ENCODE measurements at regions not wholly inside any gene's neighbourhood (a gene's known extent, or its start where the extent isn't known, plus 50 kb on each side); places are given as distances from the start of the nearest gene placed in this dataset.
A peak's percentile ranks its signal among the peaks of the same experiment; 100 is the strongest.
"Not testable (repeated sequence)": the region's sequence is repeated elsewhere in the genome, so short reads cannot be mapped to it uniquely, and the experiment has no call there.

DNA sequence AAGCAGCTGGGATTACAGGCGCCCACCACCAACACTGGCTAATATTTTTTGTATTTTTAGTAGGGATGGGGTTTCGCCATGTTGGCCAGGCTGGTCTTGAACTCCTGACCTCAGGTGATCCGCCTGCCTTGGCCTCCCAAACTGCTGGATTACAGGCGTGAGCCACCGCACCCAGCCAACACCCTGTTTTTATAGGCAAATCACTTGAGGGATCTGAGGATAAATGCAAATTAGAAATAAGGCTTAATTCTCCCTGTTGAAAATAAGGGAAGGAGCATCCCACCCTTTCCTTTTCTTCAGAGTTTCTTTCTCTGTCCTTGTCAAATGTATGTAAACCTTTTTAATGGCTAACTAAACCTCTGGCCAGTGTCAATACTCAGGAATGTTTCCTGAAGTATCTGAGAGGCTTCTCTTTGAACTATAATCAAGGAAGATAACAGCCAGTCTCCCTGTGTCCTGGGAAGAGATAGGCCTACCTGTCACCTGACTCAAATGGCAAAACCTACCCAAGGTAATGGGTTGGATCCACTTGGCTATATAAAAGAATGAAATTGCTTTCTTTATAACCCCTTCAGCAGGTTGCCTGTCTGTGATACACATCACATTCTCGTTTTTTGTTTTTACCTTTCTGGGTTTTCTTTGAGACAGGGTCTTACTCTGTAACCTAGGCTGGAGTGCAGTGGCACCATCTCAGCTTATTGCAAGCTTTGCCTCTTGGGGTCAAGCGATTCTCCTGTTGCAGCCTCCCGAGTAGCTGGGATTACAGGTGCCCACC is 64.5 kb upstream of the TNFAIP3 start:
- peak; percentile 54 for DNase-seq (ENCODE audit: low spot score)

DNA sequence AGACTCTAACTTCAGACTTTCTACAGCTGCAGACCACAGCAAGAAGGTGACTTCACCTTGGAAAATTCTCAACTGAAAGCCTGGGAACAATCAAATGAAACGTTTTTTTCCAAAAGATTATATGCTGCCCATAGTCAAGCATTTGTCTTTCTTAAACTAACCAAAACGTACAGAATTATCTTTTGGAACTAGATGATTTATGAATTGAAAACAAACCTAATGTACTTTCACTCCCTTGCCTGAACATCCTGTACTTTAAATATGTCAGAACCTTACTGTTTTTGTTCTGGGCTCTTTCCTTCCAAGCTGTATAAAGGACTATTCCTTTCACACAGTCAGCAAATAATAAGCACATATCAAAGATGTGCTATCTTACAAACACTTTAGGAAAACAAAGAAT is 62.4 kb upstream of the TNFAIP3 start:
- no peak for DNase-seq (ENCODE audit: low spot score)

DNA sequence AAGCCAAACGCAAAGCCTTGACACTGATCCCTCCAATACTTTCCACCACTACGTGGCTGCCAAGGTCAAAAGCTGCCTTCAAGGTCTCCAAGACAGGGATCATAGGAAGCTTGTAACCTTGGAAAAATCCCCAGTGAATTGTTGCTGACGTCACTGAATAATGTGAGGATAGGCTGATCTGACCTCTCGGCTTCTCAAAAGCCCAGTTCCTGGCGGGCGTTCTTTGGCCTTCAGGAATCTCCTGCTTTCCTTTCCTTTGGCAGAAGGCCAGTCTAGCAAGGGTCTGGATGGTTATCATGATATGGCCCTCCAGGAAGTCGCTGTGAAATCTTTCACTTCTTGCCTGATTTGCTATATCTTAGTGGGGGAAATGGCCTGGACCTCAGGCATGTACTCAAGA is 61.4 kb upstream of the TNFAIP3 start:
- no peak for DNase-seq (ENCODE audit: low spot score)

DNA sequence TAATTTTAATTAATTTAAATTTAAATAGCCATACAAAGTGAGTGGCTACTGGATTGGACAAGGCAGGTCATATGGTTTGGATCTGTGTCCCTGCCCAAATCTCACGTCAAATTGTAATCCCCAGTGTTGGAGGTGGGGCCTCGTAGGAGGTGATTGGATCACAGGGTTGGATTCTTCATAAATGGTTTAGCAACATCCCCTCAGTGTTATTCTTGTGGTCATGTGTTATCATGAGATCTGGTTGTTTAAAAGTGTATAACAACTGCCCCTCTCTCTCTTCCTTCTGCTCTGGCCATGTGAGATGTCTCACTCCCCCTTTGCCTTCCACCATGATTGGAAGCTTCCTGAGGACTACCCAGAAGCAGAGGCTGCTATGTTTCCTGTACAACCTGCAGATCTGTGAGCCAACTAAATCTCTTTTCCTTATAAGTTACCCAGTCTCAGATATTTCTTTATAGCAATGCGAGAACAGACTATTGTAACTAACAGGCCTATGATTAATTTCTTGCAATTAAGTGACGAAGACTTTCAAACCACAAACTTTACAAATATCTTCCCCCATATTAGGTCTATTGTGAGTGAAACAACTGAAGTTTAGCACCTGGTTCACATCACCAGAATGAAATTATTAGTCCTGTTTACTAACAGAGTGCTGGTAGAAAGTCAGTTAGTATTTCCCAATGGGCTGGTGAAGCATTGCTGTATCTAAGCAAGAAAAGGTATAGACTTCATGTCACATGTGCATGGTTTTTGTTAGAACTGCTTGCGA is 60.0 kb upstream of the TNFAIP3 start:
- no peak for DNase-seq (ENCODE audit: low spot score)

DNA sequence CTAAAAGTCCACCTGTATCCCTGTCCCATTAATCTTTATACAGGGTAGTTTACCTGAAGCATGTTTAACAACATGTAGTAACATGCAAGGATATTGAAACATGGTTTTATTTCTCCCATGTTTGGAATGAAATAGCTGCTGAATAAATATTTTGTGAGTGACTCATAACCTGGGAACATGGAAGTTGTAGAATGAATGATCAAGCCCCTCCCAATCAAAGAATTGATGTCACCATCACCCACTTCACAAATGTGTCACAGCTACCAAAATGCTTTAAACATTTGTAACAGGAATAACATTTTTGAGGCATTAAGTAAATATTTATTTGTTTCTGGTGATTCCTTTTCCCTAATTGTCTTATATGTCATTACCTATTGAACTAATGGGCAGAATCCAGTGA is 58.9 kb upstream of the TNFAIP3 start:
- peak; percentile 91 for DNase-seq (ENCODE audit: low spot score)

DNA sequence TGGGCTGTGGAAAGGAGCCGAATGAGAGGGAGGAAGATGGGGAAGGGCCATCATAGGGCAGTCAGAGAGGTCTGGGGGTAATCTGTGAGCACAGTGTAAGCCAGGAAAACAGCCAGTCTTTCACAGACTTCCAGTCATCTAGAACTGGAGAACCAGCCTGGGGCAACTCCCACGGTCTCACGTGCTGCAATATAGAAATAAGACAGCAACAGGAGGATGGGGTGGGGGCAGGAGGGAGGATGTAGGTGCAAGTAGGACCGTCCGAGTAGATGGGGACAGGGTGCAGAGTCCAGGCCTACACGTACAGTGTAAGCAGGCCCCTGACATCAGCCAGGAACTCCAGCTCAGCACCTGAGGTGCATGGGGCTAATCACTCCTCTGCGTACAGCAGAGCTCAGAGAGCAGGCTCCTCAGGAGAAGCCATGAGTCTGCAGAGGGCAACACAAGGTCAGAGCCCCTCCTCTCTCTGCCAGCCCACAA is 58.2 kb upstream of the TNFAIP3 start:
- DNase-seq (ENCODE audit: low spot score) = peak; percentile 48

DNA sequence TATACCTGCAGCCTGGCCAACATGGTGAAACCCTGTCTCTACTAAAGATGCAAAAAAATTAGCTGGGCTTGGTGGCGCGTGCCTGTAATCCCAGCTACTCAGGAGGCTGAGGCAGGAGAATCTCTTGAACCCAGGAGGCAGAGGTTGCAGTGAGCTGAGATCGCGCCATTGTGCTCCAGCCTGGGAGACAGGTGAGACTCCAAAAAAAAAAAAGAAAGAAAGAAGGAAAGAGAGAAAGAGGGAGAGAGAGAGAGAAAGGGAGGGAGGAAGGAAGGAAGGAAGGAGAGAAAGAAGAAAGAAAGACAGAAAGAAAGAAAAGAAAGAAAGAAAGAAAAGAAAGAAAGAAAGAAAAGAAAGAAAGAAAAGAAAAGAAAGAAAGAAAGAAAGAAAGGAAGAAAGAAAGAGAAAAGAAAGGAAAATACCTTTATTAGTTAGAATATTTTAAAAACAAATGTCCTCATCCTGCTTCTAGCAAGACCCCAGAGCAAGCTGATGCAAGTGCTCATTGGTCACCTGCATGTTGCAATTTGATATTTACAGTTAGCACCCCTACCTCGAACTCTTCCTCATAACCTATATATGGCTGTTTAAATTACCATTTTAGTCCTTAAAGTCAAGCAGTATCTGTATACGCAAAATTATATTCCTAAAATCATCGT is 57.0 kb upstream of the TNFAIP3 start:
- not testable (repeated sequence) for DNase-seq (ENCODE audit: low spot score)

DNA sequence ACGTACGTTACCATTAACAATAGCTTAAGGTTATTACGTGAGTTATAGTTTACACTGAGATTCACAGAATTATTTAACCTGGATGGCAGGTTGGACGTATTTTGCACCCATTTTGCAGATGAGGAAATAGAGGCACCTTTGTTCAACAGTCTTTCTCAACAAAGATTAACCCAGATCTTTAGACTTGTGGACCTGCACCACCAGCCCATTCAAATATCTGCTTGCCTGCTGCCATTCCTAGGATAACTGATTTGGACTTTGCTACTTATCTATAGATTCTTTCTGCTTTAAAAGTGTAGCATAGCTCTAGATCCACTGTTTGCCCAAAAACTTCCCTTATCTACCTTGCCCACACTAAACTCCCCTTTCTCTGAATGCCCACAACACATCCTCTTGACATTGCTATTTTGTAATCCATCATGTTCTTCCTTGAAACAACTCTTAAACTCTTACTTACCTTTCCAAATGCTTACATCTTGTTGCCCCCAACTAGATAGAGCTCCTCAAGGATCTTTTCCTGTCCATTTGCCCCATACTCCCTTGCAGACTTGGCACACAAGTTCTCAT is 56.4 kb upstream of the TNFAIP3 start:
- DNase-seq (ENCODE audit: low spot score) = no peak

DNA sequence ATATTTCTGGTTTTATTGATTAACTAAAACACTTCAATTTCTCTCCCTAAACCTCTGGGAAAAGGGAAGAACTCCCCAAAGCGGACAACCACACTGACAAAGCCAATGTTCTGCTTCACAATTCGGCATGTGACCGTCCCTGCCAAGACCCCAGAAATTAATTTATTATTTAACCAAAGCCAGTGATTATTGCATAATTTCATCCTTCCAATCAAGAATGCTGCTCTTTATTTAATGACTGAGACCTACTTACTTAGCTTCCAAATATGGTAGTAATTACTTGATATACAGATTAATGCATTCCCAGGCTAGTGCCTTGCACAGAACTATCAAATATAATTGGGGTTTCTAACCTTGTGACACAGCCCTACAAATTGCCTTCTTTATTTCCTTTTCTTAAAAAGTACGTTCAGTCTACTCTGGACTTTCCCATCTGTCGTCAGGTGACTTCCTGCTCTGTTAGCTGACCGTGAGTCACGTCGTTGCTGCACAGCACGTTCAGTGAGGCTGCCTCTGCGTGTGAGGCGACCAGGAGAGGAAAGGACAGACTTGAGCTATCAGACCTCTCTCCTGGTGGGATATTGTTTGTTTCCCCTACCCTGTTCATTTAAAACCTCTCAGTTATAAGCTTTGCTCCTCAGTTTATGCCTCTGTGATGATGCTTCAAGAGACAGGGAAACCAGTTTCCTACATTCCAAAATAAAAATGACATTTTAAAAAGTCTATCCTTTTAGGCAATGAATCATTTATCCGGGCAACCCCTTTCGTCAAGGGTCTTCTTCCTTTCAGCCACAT is 55.7 kb upstream of the TNFAIP3 start:
- peak; percentile 96 for DNase-seq (ENCODE audit: low spot score)

DNA sequence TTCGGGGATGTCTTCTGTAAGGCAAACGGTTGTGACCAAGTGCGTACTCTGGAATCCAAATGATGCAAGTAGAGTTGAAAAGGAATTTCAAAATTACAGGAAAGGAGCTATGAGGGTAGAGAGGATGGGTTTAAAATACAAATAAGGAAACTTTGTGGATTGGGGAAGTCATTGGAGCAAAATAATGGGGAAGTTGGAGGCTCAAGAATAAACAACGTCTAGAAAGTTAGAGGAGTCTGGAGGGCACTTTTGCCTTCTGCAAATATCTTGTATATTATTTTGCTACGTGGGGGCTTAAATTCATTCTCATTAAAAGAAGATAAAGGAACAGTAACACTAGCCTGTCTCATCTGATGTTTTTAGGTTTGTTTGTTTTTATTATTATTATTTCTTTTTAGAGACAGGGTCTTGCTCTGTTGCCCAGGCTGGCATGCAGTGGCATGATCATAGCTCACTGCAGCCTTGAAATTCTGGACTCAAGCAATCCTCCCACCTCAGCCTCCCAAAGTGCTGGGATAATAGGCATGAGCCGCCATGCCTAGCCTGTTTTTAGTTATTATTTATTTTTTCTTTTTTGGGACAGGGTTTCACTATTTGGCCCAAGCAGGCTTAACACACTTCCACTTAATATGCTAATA is 55.0 kb upstream of the TNFAIP3 start:
- DNase-seq (ENCODE audit: low spot score) = no peak

DNA sequence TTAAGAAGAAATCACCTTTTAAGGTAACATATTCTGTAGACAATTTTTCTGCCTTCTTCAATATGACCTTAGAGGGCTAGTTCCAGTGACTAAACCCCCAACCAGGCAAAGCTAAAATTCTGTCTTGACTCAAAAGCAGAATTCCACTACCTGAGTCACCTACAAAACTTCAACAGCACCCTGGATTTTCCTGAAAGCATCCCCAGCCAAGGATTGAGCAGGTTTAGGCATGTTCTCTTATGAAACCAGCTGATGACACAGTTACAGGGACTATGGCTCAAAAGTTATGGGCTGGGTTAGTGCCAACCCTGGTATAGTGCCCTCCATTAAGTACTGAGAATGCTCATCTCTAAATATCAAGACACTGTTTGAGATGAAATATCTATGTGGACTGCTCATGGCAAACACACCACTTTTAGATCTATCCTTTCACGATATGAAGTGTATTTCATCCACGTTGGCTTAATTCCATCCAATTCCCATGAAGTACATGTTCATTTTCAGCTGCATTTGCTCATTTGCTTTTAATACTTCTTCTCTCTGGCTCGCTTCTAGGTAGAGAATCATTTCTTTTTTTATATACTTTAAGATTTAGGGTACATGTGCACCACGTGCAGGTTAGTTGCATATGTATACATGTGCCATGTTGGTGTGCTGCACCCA is 53.6 kb upstream of the TNFAIP3 start:
- peak; percentile 88 for DNase-seq (ENCODE audit: low spot score)

DNA sequence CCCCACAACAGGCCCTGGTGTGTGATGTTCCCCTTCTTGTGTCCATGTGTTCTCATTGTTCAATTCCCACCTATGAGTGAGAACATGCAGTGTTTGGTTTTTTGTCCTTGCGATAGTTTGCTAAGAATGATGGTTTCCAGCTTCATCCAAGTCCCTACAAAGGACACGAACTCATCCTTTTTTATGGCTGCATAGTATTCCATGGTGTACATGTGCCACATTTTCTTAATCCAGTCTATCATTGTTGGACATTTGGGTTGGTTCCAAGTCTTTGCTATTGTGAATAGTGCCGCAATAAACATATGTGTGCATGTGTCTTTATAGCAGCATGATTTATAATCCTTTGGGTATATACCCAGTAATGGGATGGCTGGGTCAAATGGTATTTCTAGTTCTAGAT is 53.0 kb upstream of the TNFAIP3 start:
- not testable (repeated sequence) for DNase-seq (ENCODE audit: low spot score)

DNA sequence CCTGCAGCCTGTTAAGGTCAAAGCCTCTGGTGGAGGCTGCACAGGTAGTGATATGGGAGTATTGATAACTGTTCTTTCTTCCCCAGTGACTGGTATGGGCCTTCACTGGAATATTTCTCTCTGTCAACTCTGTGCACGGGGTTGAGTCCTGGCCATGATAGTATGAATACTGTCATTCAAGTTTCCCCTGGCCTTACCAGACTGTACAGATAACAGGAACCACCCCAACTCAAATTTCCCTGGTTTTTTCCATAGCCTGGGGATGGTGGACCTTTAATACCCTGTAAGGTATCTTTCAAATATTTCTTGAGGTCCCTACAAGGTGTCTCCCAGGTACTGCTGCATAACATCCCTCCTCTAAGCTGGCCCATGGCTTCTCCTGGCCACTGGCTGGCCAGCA is 51.4 kb upstream of the TNFAIP3 start:
- DNase-seq (ENCODE audit: low spot score) = no peak

DNA sequence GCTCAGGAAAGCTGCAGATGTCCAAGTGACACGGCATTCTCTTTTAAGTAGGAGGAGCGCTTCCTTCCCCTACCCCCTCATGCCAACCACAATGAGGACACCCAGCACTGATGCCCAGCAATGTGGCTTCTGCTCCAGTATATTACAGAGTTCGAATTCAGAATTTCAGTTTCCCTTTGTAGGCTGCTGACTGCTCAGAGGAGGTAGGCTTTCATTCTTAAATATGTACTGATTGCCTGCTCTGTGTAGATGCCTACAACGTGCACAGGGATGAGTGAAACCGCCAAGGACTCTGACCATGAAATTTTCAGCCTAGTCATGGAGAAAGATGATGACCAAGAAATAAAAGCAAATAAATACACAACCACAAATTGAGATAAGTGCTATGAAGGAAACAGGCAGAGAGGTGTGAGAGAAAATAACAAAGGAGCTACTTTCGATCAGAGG is 50.9 kb upstream of the TNFAIP3 start:
- no peak for DNase-seq (ENCODE audit: low spot score)

DNA sequence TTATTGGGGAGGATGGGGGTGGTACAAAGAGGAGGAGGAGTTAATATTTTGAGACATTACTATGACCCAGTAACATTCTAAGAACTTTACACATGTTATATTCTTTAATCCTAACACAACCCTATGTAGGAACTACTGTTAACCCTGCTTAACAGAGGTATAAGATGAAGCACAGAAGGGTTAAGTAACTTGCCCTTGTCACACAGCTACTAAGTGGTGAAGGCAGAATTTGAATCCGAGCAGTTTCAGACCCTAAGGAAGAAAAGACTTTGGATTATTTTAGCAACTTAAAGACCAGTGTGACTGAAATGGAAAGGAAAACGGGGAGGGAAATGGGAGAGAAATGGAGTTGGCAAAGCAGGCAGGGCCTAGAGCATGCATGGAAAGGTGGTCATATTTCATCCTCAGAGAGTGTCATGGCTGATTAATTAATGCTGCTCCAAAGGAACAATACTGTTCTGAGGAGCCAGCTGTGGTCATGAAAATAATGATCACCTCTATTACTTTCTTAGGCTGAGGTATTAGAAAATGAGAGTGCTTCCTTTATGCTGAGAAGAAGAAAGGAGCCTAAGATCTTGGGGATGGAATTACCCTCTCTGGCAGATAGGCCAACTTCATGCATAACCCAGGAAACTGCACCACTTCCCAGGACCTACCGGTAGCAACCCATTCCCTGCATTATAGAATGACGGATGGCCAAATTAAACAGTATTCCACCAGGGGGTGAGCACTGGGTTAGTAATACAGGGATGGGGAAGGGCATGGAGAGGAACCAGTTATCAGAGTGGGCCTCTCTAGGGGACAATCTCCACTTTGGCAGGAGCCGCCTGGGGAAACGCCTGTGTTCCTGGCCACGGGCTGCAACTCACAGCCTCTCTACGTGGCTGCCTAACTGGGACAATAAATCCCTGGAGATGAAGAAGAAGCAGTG is 50.1 kb upstream of the TNFAIP3 start:
- DNase-seq (ENCODE audit: low spot score) = no peak

Data from kidney tubule cell (primary cell).